ENCODE measurements at regions not wholly inside any gene's neighbourhood (a gene's known extent, or its start where the extent isn't known, plus 50 kb on each side); places are given as distances from the start of the nearest gene placed in this dataset.

DNA sequence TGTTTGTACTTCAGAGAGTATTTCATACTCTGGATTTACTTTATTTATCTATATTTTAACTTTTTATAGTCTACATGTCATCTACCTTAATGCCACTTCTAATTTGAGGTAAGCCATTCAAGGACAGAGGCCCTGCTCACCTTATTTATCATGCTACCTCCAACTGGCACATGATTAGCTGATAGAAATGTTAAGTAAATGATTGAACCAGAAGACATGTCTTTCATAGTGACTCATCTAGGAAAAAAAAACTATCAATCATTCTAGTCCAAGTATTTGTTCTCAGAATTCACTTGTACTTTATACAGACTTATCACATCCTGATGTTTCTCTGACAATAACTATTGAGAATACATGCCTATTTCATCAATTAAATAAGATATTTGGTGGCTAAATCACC lies 856.3 kb downstream of the XPNPEP1 start:
- Histone ChIP-seq H3K9me3 (ENCODE audit: control insufficient read depth, low read depth, low read length) (no peaks in the 10 kb centered on the region), H3K27ac (ENCODE audit: insufficient read length, low read depth, low read length) (no peak overlapping the region), H2BK20ac (ENCODE audit: low read depth, low read length, poor library complexity, severe bottlenecking) (no peak overlapping the region), H3K79me1 (ENCODE audit: insufficient read depth, low read depth, low read length, poor library complexity, severe bottlenecking) (no peaks in the 10 kb centered on the region), H2AFZ (ENCODE audit: low read length) (no peak overlapping the region), H2BK120ac (ENCODE audit: low read depth, low read length, poor library complexity, severe bottlenecking) (no peak overlapping the region), H3K23ac (ENCODE audit: insufficient read length, low read depth, low read length) (no peak overlapping the region), H3K79me2 (ENCODE audit: insufficient read depth, low read length) (no peaks in the 10 kb centered on the region), H3K27me3 (ENCODE audit: insufficient read depth, low read length) (no peaks in the 10 kb centered on the region; the same call in 1 of the 2 replicates), H2AK5ac (ENCODE audit: insufficient read length, low read length) (no peak overlapping the region), H4K5ac (ENCODE audit: insufficient read length, low read depth, low read length) (no peak overlapping the region), H2BK12ac (ENCODE audit: insufficient read length, low read depth, low read length) (no peak overlapping the region), H2BK15ac (ENCODE audit: low read depth, low read length) (no peak overlapping the region), H3T11ph (ENCODE audit: low read length) (no peak overlapping the region), H3K23me2 (ENCODE audit: insufficient read length, low read depth, low read length, poor library complexity, severe bottlenecking) (no peaks in the 10 kb centered on the region), H3K4me2 (ENCODE audit: insufficient read depth, insufficient read length, low read length) (no peak overlapping the region), H3K14ac (ENCODE audit: insufficient read depth, low read length) (no peak overlapping the region), H3K56ac (ENCODE audit: insufficient read length, low read depth, low read length) (no peak overlapping the region), H2BK5ac (ENCODE audit: insufficient read length, low read length) (no peak overlapping the region), H4K91ac (ENCODE audit: insufficient read length, low read depth, low read length) (no peak overlapping the region), H4K8ac (replicated peaks; ENCODE audit: insufficient read length, low read depth, low read length) (no peak overlapping the region), H3K4ac (ENCODE audit: low read depth, low read length) (no peak overlapping the region), H3K4me1 (ENCODE audit: insufficient read depth, low read length) (no peaks in the 10 kb centered on the region), H4K20me1 (ENCODE audit: control insufficient read depth, insufficient read depth, insufficient read length) (no peaks in the 10 kb centered on the region), H3K9ac (ENCODE audit: extremely low read depth, insufficient read length, low read length) (no peak overlapping the region), H3K18ac (ENCODE audit: insufficient read length, low read depth, low read length) (no peak overlapping the region)
- DNase-seq: no peak
- no peak overlapping the region for H3K27ac Mint-ChIP-seq
- peaks cover 0 to 4% of the 10 kb centered on the region in 2 experiments; a peak in 1 of 5 replicates for H3K9me3 Mint-ChIP-seq
- no peak overlapping the region for H3K4me3 Mint-ChIP-seq
- TF ChIP-seq, protein P1, sequence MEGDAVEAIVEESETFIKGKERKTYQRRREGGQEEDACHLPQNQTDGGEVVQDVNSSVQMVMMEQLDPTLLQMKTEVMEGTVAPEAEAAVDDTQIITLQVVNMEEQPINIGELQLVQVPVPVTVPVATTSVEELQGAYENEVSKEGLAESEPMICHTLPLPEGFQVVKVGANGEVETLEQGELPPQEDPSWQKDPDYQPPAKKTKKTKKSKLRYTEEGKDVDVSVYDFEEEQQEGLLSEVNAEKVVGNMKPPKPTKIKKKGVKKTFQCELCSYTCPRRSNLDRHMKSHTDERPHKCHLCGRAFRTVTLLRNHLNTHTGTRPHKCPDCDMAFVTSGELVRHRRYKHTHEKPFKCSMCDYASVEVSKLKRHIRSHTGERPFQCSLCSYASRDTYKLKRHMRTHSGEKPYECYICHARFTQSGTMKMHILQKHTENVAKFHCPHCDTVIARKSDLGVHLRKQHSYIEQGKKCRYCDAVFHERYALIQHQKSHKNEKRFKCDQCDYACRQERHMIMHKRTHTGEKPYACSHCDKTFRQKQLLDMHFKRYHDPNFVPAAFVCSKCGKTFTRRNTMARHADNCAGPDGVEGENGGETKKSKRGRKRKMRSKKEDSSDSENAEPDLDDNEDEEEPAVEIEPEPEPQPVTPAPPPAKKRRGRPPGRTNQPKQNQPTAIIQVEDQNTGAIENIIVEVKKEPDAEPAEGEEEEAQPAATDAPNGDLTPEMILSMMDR (conservative IDR thresholded peaks at IDR 0.05): no peak
- no peaks in the 10 kb centered on the region for H3K27me3 Mint-ChIP-seq (ENCODE audit: low read depth)
- no peaks in the 10 kb centered on the region; a peak in 1 of 7 replicates for H3K36me3 Mint-ChIP-seq (ENCODE audit: insufficient read depth in 1 of 3, low read depth in 3 of 3)
- peaks cover 6 to 9% of the 10 kb centered on the region in 2 experiments for H3K4me1 Mint-ChIP-seq

All from H9 (cell line).